MM.1S (cell line): ENCODE measurements at regions not wholly inside any gene's neighbourhood (a gene's known extent, or its start where the extent isn't known, plus 50 kb on each side); places are given as distances from the start of the nearest gene placed in this dataset.

ENCODE experiments used
- EZH2 ChIP-seq: fragments of 300-600 bp; sonication (generic); optimal IDR thresholded peaks from 2 replicates; pipeline ENCODE3; 2017; ENCODE audit warnings: low read depth, mild to moderate bottlenecking, antibody characterized with exemption, low read length, mixed read lengths
- TF ChIP-seq, protein P1 (sequence below): fragments of 300-600 bp; sonication (generic); IDR thresholded peaks from 2 replicates; pipeline ENCODE4 v1.5.1; 2016; ENCODE audit warnings: antibody characterized with exemption, low read length, mixed read lengths

DNA sequence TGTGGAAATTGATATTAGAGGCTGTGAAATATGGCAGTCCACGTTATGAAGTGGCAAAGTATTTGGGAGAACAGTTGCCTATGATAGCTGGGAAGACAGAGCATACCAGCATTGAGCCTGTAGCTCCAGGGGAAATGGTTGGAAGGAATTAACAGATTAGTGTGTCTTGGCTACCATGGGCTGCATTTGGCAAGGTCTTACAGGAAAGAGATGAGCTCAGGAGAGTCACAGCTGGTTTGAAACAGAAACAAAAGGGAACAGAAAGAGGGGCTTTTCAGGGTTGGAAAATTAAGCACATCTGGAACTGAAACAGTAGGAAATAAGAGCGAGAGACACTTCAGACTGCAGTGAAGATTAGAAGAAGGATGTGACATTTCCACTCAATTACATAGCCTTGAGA lies 141.7 kb downstream of the FBLN2 start:
- TF ChIP-seq, protein P1, sequence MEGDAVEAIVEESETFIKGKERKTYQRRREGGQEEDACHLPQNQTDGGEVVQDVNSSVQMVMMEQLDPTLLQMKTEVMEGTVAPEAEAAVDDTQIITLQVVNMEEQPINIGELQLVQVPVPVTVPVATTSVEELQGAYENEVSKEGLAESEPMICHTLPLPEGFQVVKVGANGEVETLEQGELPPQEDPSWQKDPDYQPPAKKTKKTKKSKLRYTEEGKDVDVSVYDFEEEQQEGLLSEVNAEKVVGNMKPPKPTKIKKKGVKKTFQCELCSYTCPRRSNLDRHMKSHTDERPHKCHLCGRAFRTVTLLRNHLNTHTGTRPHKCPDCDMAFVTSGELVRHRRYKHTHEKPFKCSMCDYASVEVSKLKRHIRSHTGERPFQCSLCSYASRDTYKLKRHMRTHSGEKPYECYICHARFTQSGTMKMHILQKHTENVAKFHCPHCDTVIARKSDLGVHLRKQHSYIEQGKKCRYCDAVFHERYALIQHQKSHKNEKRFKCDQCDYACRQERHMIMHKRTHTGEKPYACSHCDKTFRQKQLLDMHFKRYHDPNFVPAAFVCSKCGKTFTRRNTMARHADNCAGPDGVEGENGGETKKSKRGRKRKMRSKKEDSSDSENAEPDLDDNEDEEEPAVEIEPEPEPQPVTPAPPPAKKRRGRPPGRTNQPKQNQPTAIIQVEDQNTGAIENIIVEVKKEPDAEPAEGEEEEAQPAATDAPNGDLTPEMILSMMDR, result no peak
- TF ChIP-seq EZH2, result no peak
